B cell (primary cell): ENCODE measurements at regions not wholly inside any gene's neighbourhood (a gene's known extent, or its start where the extent isn't known, plus 50 kb on each side); places are given as distances from the start of the nearest gene placed in this dataset.

ENCODE experiments used
- ATAC-seq: fragments of 200-7000 bp; cut with Tn5 transposase; one replicate; pipeline ENCODE4 v1.10.0; 2021; ENCODE audit warnings: low read depth, mild to moderate bottlenecking, moderate number of reproducible peaks, moderate library complexity
- CTCF ChIA-PET: fragments of 350-600 bp; sonication (Branson Sonifier 250); formaldehyde crosslinking; loops from one replicate; lab custom pipeline; 2021; ENCODE audit warnings: antibody characterized with exemption, inconsistent platforms; lab: Charles Lee
- POLR2A ChIA-PET: fragments of 350-600 bp; sonication (Branson Sonifier 250); formaldehyde crosslinking; loops from one replicate; lab custom pipeline; 2021; ENCODE audit warnings: antibody characterized with exemption; lab: Charles Lee
- DNase-seq: peaks from one replicate; pipeline ENCODE4 v3.0.0; 2013
- H2AFZ ChIP-seq: 2 replicates; pipeline ENCODE4 v1.6.1; 2012; ENCODE audit warnings: mild to moderate bottlenecking, low read depth, low read length; ENCODE audit not compliant: insufficient read depth, poor library complexity, severe bottlenecking
- H3K27ac ChIP-seq, 2 donors: 1 replicate in 1 of 2; 2 replicates in 1 of 2; pipeline ENCODE4 v1.5.1; 2012 to 2013; ENCODE audit warnings: low read length in 2 of 2, mild to moderate bottlenecking in 2 of 2, moderate library complexity in 1 of 2
- H3K27me3 ChIP-seq, 4 experiments: fragments of 200-600 bp in 1 of 4; sonication (generic) in 1 of 4; replicated peaks in 1 of 4; 1 replicate in 2 of 4; 2 replicates in 2 of 4; pipeline versions ENCODE4 v1.6.1 to v1.7.0; 2013 to 2016; ENCODE audit warnings: low read length in 3 of 4, mild to moderate bottlenecking in 2 of 4, mixed read lengths in 1 of 4, moderate library complexity in 1 of 4; ENCODE audit not compliant: insufficient read depth in 4 of 4, control insufficient read depth in 3 of 4; ENCODE audit errors: control extremely low read depth in 1 of 4
- H3K36me3 ChIP-seq, 2 experiments: replicated peaks in 1 of 2; 1 replicate in 1 of 2; 2 replicates in 1 of 2; pipeline versions ENCODE4 v1.6.1 to v1.7.1; 2013; ENCODE audit warnings: low read length in 1 of 2; ENCODE audit not compliant: insufficient read depth in 2 of 2, control insufficient read depth in 1 of 2; ENCODE audit errors: control extremely low read depth in 1 of 2, extremely low read depth in 1 of 2
- H3K4me1 ChIP-seq, 2 donors: fragments of 200-600 bp in 1 of 2; sonication (generic) in 1 of 2; 1 replicate in 1 of 2; 2 replicates in 1 of 2; pipeline versions ENCODE4 v1.5.1 to v1.6.1; 2013 to 2017; ENCODE audit warnings: low read length in 2 of 2; ENCODE audit not compliant: control insufficient read depth in 2 of 2, insufficient read depth in 2 of 2
- H3K4me2 ChIP-seq: replicated peaks from 2 replicates; pipeline ENCODE3; 2012; ENCODE audit warnings: mild to moderate bottlenecking, low read depth, low read length; ENCODE audit not compliant: poor library complexity, severe bottlenecking
- H3K4me3 ChIP-seq, 5 experiments: fragments of 200-600 bp in 1 of 5; sonication (generic) in 1 of 5; 1 replicate in 3 of 5; 2 replicates in 2 of 5; pipeline versions ENCODE4 v1.5.1 to v1.7.0; 2011 to 2016; ENCODE audit warnings: low read length in 4 of 5, mild to moderate bottlenecking in 4 of 5, low read depth in 2 of 5, control low read depth in 1 of 5, moderate library complexity in 1 of 5; ENCODE audit not compliant: insufficient read depth in 1 of 5; ENCODE audit errors: control extremely low read depth in 1 of 5, extremely low read depth in 1 of 5
- H3K79me2 ChIP-seq: fragments of 200-600 bp; sonication (generic); one replicate; pipeline ENCODE4 v1.6.0; 2016; ENCODE audit warnings: low read length; ENCODE audit not compliant: control insufficient read depth, insufficient read depth
- H3K9ac ChIP-seq: fragments of 200-600 bp; sonication (generic); 2 replicates; pipeline ENCODE4 v1.6.1; 2017; ENCODE audit warnings: mild to moderate bottlenecking, low read length, moderate library complexity
- H3K9me3 ChIP-seq, 3 donors: one replicate each; pipeline versions ENCODE4 v1.6.1 to v1.7.1; 2013; ENCODE audit warnings: low read length in 2 of 3; ENCODE audit not compliant: control insufficient read depth in 2 of 3, insufficient read depth in 1 of 3; ENCODE audit errors: control extremely low read depth in 1 of 3
- H4K20me1 ChIP-seq: 2 replicates; pipeline ENCODE4 v1.6.0; 2012; ENCODE audit warnings: mild to moderate bottlenecking, low read length; ENCODE audit not compliant: insufficient read depth, control insufficient read depth, poor library complexity, severe bottlenecking
- H3K27ac Mint-ChIP-seq: one replicate; pipeline ENCODE4 v1.8.0; 2021; ENCODE audit warnings: mixed read lengths
- H3K27me3 Mint-ChIP-seq: one replicate; pipeline ENCODE4 v1.8.0; 2021; ENCODE audit warnings: mixed read lengths
- H3K4me1 Mint-ChIP-seq: one replicate; pipeline ENCODE4 v1.8.0; 2021; ENCODE audit warnings: mixed read lengths
- H3K4me3 Mint-ChIP-seq: one replicate; pipeline ENCODE4 v1.8.0; 2021; ENCODE audit warnings: mixed read lengths
- H3K9me3 Mint-ChIP-seq: one replicate; pipeline ENCODE4 v1.8.0; 2022; ENCODE audit warnings: mixed read lengths; ENCODE audit not compliant: insufficient read depth
- CTCF ChIP-seq: fragments of 200-600 bp; IDR thresholded peaks from one replicate; pipeline ENCODE4 v1.8.0; 2022; ENCODE audit warnings: antibody characterized with exemption, mild to moderate bottlenecking
- EZH2 ChIP-seq: IDR thresholded peaks from 2 replicates; pipeline ENCODE4 v1.6.1; 2012; ENCODE audit warnings: borderline replicate concordance, low read depth, mild to moderate bottlenecking, moderate library complexity, low read length; ENCODE audit not compliant: insufficient read depth, poor library complexity, severe bottlenecking
- WGBS: methylation state at CpG from one replicate; pipeline ENCODE4 v1.1.5; 2013; ENCODE audit warnings: missing lambda C conversion rate; ENCODE audit not compliant: insufficient coverage; 5-methylcytosine and 5-hydroxymethylcytosine counted together
- intact Hi-C: fragments of 100-400 bp; cut with micrococcal nuclease; formaldehyde crosslinking; loops from one replicate; pipeline ENCODE4 v1.10.0; 2022

GRCh38 chr3:191523148-191523547 is 62.2 kb downstream of the PYDC2 start:
- CTCF ChIA-PET: no interaction called here
- ATAC-seq: no peak
- Histone ChIP-seq H3K4me2 (no peak overlapping the region), H3K79me2 (no peaks in the 10 kb centered on the region), H2AFZ (no peak overlapping the region), H3K4me1 (no peaks in the 10 kb centered on the region), H3K27me3 (no peaks in the 10 kb centered on the region), H3K27ac (no peak overlapping the region), H3K4me3 (no peak overlapping the region), H3K9me3 (no peaks in the 10 kb centered on the region), H3K36me3 (no peaks in the 10 kb centered on the region), H3K9ac (no peak overlapping the region), H4K20me1 (no peaks in the 10 kb centered on the region)
- no peaks in the 10 kb centered on the region for H3K9me3 Mint-ChIP-seq
- TF ChIP-seq CTCF: no peak
- no peak for TF ChIP-seq EZH2
- POLR2A ChIA-PET: no interaction called here
- H3K27me3 Mint-ChIP-seq: no peaks in the 10 kb centered on the region
- H3K27ac Mint-ChIP-seq: no peak overlapping the region
- DNase-seq: no peak
- 90% methylated on average over 3 of the region's 8 CpGs for WGBS
- no peaks in the 10 kb centered on the region for H3K4me1 Mint-ChIP-seq
- intact Hi-C loops: no loop called here
- H3K4me3 Mint-ChIP-seq: no peak overlapping the region

- H3K27me3 Mint-ChIP-seq: no peaks in the 10 kb centered on the region
- Histone ChIP-seq H3K9me3 (peaks cover 0 to 3% (median 0%) of the 10 kb centered on the region in 3 donors), H3K79me2 (no peaks in the 10 kb centered on the region), H3K4me3 (no peak overlapping the region), H3K4me2 (no peak overlapping the region), H2AFZ (no peak overlapping the region), H3K4me1 (no peaks in the 10 kb centered on the region), H3K27me3 (no peaks in the 10 kb centered on the region), H4K20me1 (no peaks in the 10 kb centered on the region), H3K9ac (no peak overlapping the region), H3K27ac (no peak overlapping the region), H3K36me3 (no peaks in the 10 kb centered on the region)
- CTCF ChIA-PET: no interaction called here
- H3K4me3 Mint-ChIP-seq: no peak overlapping the region
- no CpG with 5 or more reads among the region's 1 CpG for WGBS
- no peak overlapping the region for H3K27ac Mint-ChIP-seq
- POLR2A ChIA-PET: no interaction called here
- intact Hi-C loops: no loop called here
- ATAC-seq (no peak), DNase-seq (no peak)
- TF ChIP-seq CTCF (no peak), EZH2 (no peak)
- H3K9me3 Mint-ChIP-seq: no peaks in the 10 kb centered on the region
- H3K4me1 Mint-ChIP-seq: no peaks in the 10 kb centered on the region
Measured at GRCh38 chr3:191528589-191528988, 67.6 kb downstream of the PYDC2 start.
